ENCODE measurements at regions not wholly inside any gene's neighbourhood (a gene's known extent, or its start where the extent isn't known, plus 50 kb on each side); places are given as distances from the start of the nearest gene placed in this dataset.

- no peak for DNase-seq (ENCODE audit: low read depth)
Measured at GRCh38 chr3:55341502-55342031, 145.5 kb downstream of the WNT5A start.

GRCh38 chr3:55339819-55340218 is 147.3 kb downstream of the WNT5A start:
- DNase-seq (ENCODE audit: low read depth): no peak

- DNase-seq (ENCODE audit: low read depth): no peak
Measured at GRCh38 chr3:55339390-55339789, 147.7 kb downstream of the WNT5A start.

GRCh38 chr3:55337641-55338180 is 149.4 kb downstream of the WNT5A start:
- no peak for DNase-seq (ENCODE audit: low read depth)

- DNase-seq (ENCODE audit: low read depth): no peak
Measured at GRCh38 chr3:55333923-55334322, 153.2 kb downstream of the WNT5A start.

GRCh38 chr3:55333046-55333445 is 154.1 kb downstream of the WNT5A start:
- peak; percentile 41 for DNase-seq (ENCODE audit: low read depth)

- DNase-seq (ENCODE audit: low read depth): no peak
Measured at GRCh38 chr3:55332176-55332575, 154.9 kb downstream of the WNT5A start.

- no peak for DNase-seq (ENCODE audit: low read depth)
Measured at GRCh38 chr3:55331524-55331923, 155.6 kb downstream of the WNT5A start.

- peak; percentile 62 for DNase-seq (ENCODE audit: low read depth)
Measured at GRCh38 chr3:55330756-55331155, 156.3 kb downstream of the WNT5A start.

GRCh38 chr3:55330355-55330754 is 156.8 kb downstream of the WNT5A start:
- DNase-seq (ENCODE audit: low read depth): peak; percentile 96

GRCh38 chr3:55329849-55330248 is 157.3 kb downstream of the WNT5A start:
- peak; percentile 93 for DNase-seq (ENCODE audit: low read depth)

GRCh38 chr3:55327131-55327920 is 159.8 kb downstream of the WNT5A start:
- no peak for DNase-seq (ENCODE audit: low read depth)

- no peak for DNase-seq (ENCODE audit: low read depth)
Measured at GRCh38 chr3:55322638-55323037, 164.5 kb downstream of the WNT5A start.

- no peak for DNase-seq (ENCODE audit: low read depth)
Measured at GRCh38 chr3:55320928-55321327, 166.2 kb downstream of the WNT5A start.

- DNase-seq (ENCODE audit: low read depth): no peak
Measured at GRCh38 chr3:55315396-55315795, 171.7 kb downstream of the WNT5A start.

GRCh38 chr3:55313666-55314065 is 173.4 kb downstream of the WNT5A start:
- no peak for DNase-seq (ENCODE audit: low read depth)

- no peak for DNase-seq (ENCODE audit: low read depth)
Measured at GRCh38 chr3:55309336-55309735, 177.8 kb downstream of the WNT5A start.

- DNase-seq (ENCODE audit: low read depth): no peak
Measured at GRCh38 chr3:55307622-55308021, 179.5 kb downstream of the WNT5A start.

GRCh38 chr3:55305696-55306485 is 181.2 kb downstream of the WNT5A start:
- DNase-seq (ENCODE audit: low read depth): no peak

- DNase-seq (ENCODE audit: low read depth): no peak
Measured at GRCh38 chr3:55300701-55301100, 186.4 kb downstream of the WNT5A start.

GRCh38 chr3:55297706-55298105 is 189.4 kb downstream of the WNT5A start:
- no peak for DNase-seq (ENCODE audit: low read depth)

GRCh38 chr3:55297245-55297644 is 189.9 kb downstream of the WNT5A start:
- DNase-seq (ENCODE audit: low read depth): no peak

GRCh38 chr3:55296791-55297190 is 190.3 kb downstream of the WNT5A start:
- no peak for DNase-seq (ENCODE audit: low read depth)
